ENCODE measurements at regions not wholly inside any gene's neighbourhood (a gene's known extent, or its start where the extent isn't known, plus 50 kb on each side); places are given as distances from the start of the nearest gene placed in this dataset.

GRCh38 chr10:23804125-23804524 lies 365.2 kb downstream of the OTUD1 start:
- no peaks in the 10 kb centered on the region for H4K20me1 ChIP-seq (ENCODE audit: insufficient read depth, low read depth, low read length)
- no peak for DNase-seq
- H3K9ac ChIP-seq (ENCODE audit: low read length): no peak overlapping the region
- H3K4me3 ChIP-seq (ENCODE audit: low read length): no peak overlapping the region
- H3K4me1 ChIP-seq (ENCODE audit: low read length): no peaks in the 10 kb centered on the region
- H3K27me3 ChIP-seq (ENCODE audit: low read length): no peaks in the 10 kb centered on the region
- H3K9me3 ChIP-seq (ENCODE audit: low read length): peaks cover 21% of the 10 kb centered on the region
- no peaks in the 10 kb centered on the region for H3K36me3 ChIP-seq (ENCODE audit: insufficient read depth, low read length)
- no peaks in the 10 kb centered on the region for H3K9me2 ChIP-seq (replicated peaks; ENCODE audit: insufficient read depth, low read length)
- H2AFZ ChIP-seq (ENCODE audit: low read length): no peak overlapping the region
- H3K4me2 ChIP-seq (ENCODE audit: low read depth, low read length, poor library complexity, severe bottlenecking): no peak overlapping the region
- H3K27ac ChIP-seq (ENCODE audit: low read length): no peak overlapping the region
- H3K79me2 ChIP-seq (ENCODE audit: low read length): no peaks in the 10 kb centered on the region

DNA sequence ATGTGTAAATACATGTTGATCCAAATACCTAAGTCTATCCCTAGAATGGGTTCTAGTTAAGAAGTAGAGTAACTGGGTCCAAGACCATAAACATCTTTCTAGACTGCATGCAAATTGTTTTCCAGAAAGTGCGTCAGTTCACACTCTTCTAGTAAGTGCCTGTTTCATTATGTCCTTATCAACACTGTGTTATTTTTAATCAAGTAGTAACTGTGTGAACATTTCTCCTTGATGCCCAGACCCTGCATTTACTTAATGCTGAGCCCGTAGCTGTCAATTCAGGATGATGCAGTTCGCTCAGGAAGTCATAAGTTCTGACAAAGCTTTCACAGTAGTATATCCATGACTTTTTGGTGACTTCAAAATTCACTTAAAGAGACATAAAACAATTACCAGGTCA lies 374.8 kb downstream of the OTUD1 start:
- no peaks in the 10 kb centered on the region for H4K20me1 ChIP-seq (ENCODE audit: insufficient read depth, low read depth, low read length)
- no peaks in the 10 kb centered on the region for H3K27me3 ChIP-seq (ENCODE audit: low read length)
- no peak overlapping the region for H3K4me2 ChIP-seq (ENCODE audit: low read depth, low read length, poor library complexity, severe bottlenecking)
- no peak overlapping the region for H3K27ac ChIP-seq (ENCODE audit: low read length)
- H3K4me1 ChIP-seq (ENCODE audit: low read length): no peaks in the 10 kb centered on the region
- H3K9me2 ChIP-seq (replicated peaks; ENCODE audit: insufficient read depth, low read length): no peaks in the 10 kb centered on the region
- H3K4me3 ChIP-seq (ENCODE audit: low read length): no peak overlapping the region
- no peak overlapping the region for H3K9ac ChIP-seq (ENCODE audit: low read length)
- no peaks in the 10 kb centered on the region for H3K36me3 ChIP-seq (ENCODE audit: insufficient read depth, low read length)
- H3K9me3 ChIP-seq (ENCODE audit: low read length): peaks cover 29% of the 10 kb centered on the region
- no peak for DNase-seq
- H3K79me2 ChIP-seq (ENCODE audit: low read length): no peaks in the 10 kb centered on the region
- no peak overlapping the region for H2AFZ ChIP-seq (ENCODE audit: low read length)

DNA sequence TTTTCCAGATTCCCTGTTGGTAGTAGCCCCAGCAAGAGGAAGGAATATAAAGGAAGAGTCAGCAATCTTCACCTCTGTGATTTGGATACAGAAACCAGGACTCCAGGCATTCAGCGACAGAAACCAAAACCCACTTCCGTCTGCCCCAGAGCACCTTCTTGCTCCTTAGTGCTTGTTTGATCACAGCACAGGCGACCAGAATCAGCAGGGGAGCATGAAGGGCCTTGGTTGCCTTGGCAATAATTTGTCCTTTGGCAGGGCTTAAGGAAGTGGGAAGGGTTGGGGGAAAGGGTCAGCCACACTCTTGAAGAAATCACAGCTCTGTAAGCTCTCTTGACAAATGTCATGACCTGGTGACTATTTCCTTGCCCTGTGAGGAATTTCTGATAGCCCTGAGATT lies 379.6 kb downstream of the OTUD1 start:
- Histone ChIP-seq H3K27me3 (ENCODE audit: low read length) (no peaks in the 10 kb centered on the region), H3K4me3 (ENCODE audit: low read length) (no peak overlapping the region), H3K9ac (ENCODE audit: low read length) (no peak overlapping the region), H2AFZ (ENCODE audit: low read length) (no peak overlapping the region), H4K20me1 (ENCODE audit: insufficient read depth, low read depth, low read length) (no peaks in the 10 kb centered on the region), H3K4me1 (ENCODE audit: low read length) (no peaks in the 10 kb centered on the region), H3K79me2 (ENCODE audit: low read length) (no peaks in the 10 kb centered on the region), H3K9me3 (ENCODE audit: low read length) (peaks cover 38% of the 10 kb centered on the region), H3K9me2 (replicated peaks; ENCODE audit: insufficient read depth, low read length) (no peaks in the 10 kb centered on the region), H3K36me3 (ENCODE audit: insufficient read depth, low read length) (no peaks in the 10 kb centered on the region), H3K27ac (ENCODE audit: low read length) (no peak overlapping the region), H3K4me2 (ENCODE audit: low read depth, low read length, poor library complexity, severe bottlenecking) (no peak overlapping the region)
- no peak for DNase-seq

GRCh38 chr10:23820792-23821191 lies 381.9 kb downstream of the OTUD1 start:
- Histone ChIP-seq H2AFZ (ENCODE audit: low read length) (no peak overlapping the region), H3K4me1 (ENCODE audit: low read length) (no peaks in the 10 kb centered on the region), H3K4me2 (ENCODE audit: low read depth, low read length, poor library complexity, severe bottlenecking) (no peak overlapping the region), H3K9me2 (replicated peaks; ENCODE audit: insufficient read depth, low read length) (no peaks in the 10 kb centered on the region), H4K20me1 (ENCODE audit: insufficient read depth, low read depth, low read length) (no peaks in the 10 kb centered on the region), H3K4me3 (ENCODE audit: low read length) (no peak overlapping the region), H3K27ac (ENCODE audit: low read length) (no peak overlapping the region), H3K27me3 (ENCODE audit: low read length) (no peaks in the 10 kb centered on the region), H3K9ac (ENCODE audit: low read length) (no peak overlapping the region), H3K36me3 (ENCODE audit: insufficient read depth, low read length) (no peaks in the 10 kb centered on the region), H3K9me3 (ENCODE audit: low read length) (peaks cover 39% of the 10 kb centered on the region), H3K79me2 (ENCODE audit: low read length) (no peaks in the 10 kb centered on the region)
- DNase-seq: no peak

DNA sequence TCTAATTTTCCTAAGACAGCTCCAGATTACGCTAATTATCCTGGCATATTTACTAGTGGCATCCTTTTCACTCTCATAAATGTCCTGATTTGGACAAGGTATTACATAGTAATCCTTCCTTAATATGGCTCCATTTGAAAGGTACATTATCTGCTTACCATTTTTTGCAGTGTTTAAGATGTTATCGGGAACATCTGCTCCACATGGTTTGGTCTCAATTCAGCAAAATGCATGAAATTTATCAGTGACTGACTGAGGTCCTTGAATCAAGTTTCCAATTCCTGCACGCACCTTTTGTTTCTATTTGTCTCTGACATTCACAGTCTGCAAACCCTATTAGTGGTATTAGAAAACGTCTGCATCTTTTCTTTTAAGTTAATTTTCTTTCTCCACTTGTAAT lies 384.1 kb upstream of the KIAA1217 start:
- DNase-seq: no peak
- Histone ChIP-seq H3K27me3 (ENCODE audit: low read length) (no peaks in the 10 kb centered on the region), H2AFZ (ENCODE audit: low read length) (no peak overlapping the region), H3K36me3 (ENCODE audit: insufficient read depth, low read length) (no peaks in the 10 kb centered on the region), H3K4me1 (ENCODE audit: low read length) (no peaks in the 10 kb centered on the region), H3K4me2 (ENCODE audit: low read depth, low read length, poor library complexity, severe bottlenecking) (no peak overlapping the region), H4K20me1 (ENCODE audit: insufficient read depth, low read depth, low read length) (no peaks in the 10 kb centered on the region), H3K79me2 (ENCODE audit: low read length) (no peaks in the 10 kb centered on the region), H3K4me3 (ENCODE audit: low read length) (no peak overlapping the region), H3K27ac (ENCODE audit: low read length) (no peak overlapping the region), H3K9ac (ENCODE audit: low read length) (no peak overlapping the region), H3K9me2 (replicated peaks; ENCODE audit: insufficient read depth, low read length) (no peaks in the 10 kb centered on the region), H3K9me3 (ENCODE audit: low read length) (peaks cover 41% of the 10 kb centered on the region)

- no peak overlapping the region for H3K9ac ChIP-seq (ENCODE audit: low read length)
- H3K79me2 ChIP-seq (ENCODE audit: low read length): no peaks in the 10 kb centered on the region
- H3K4me3 ChIP-seq (ENCODE audit: low read length): no peak overlapping the region
- no peak overlapping the region for H3K27ac ChIP-seq (ENCODE audit: low read length)
- H3K27me3 ChIP-seq (ENCODE audit: low read length): no peaks in the 10 kb centered on the region
- H3K4me1 ChIP-seq (ENCODE audit: low read length): no peaks in the 10 kb centered on the region
- H3K9me2 ChIP-seq (replicated peaks; ENCODE audit: insufficient read depth, low read length): no peaks in the 10 kb centered on the region
- H4K20me1 ChIP-seq (ENCODE audit: insufficient read depth, low read depth, low read length): no peaks in the 10 kb centered on the region
- DNase-seq: peak; percentile 41
- H3K9me3 ChIP-seq (ENCODE audit: low read length): peaks cover 46% of the 10 kb centered on the region
- no peak overlapping the region for H3K4me2 ChIP-seq (ENCODE audit: low read depth, low read length, poor library complexity, severe bottlenecking)
- H3K36me3 ChIP-seq (ENCODE audit: insufficient read depth, low read length): no peaks in the 10 kb centered on the region
- H2AFZ ChIP-seq (ENCODE audit: low read length): no peak overlapping the region
These were observed 382.5 kb upstream of the KIAA1217 start for GRCh38 chr10:23826421-23826820.

DNA sequence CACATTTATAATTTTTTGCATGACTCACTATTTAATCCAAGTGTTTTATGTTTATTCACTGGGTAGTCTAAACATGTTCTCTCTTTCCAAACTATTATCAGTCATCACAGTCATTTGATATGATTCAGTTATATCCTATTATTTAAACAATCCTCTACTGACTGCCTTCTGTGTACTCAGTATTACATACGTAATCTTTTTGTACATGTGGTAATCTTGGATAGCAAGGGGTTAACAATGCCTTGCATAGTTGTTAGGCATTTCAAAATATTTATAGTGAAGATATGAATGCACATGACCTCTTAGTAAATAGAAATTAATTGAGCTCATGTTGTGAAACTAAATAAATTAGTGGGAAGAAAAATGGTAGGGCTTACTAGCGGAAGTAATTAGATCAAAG lies 379.4 kb upstream of the KIAA1217 start:
- no peaks in the 10 kb centered on the region for H3K79me2 ChIP-seq (ENCODE audit: low read length)
- H3K27ac ChIP-seq (ENCODE audit: low read length): no peak overlapping the region
- H3K9ac ChIP-seq (ENCODE audit: low read length): no peak overlapping the region
- H3K9me3 ChIP-seq (ENCODE audit: low read length): peaks cover 33% of the 10 kb centered on the region
- H3K4me3 ChIP-seq (ENCODE audit: low read length): no peak overlapping the region
- H3K4me2 ChIP-seq (ENCODE audit: low read depth, low read length, poor library complexity, severe bottlenecking): no peak overlapping the region
- no peaks in the 10 kb centered on the region for H3K4me1 ChIP-seq (ENCODE audit: low read length)
- no peaks in the 10 kb centered on the region for H3K36me3 ChIP-seq (ENCODE audit: insufficient read depth, low read length)
- H3K9me2 ChIP-seq (replicated peaks; ENCODE audit: insufficient read depth, low read length): no peaks in the 10 kb centered on the region
- no peaks in the 10 kb centered on the region for H3K27me3 ChIP-seq (ENCODE audit: low read length)
- DNase-seq: no peak
- H4K20me1 ChIP-seq (ENCODE audit: insufficient read depth, low read depth, low read length): no peaks in the 10 kb centered on the region
- no peak overlapping the region for H2AFZ ChIP-seq (ENCODE audit: low read length)

GRCh38 chr10:23834091-23834490 lies 374.8 kb upstream of the KIAA1217 start:
- H3K4me3 ChIP-seq (ENCODE audit: low read length): no peak overlapping the region
- H3K4me1 ChIP-seq (ENCODE audit: low read length): no peaks in the 10 kb centered on the region
- H3K4me2 ChIP-seq (ENCODE audit: low read depth, low read length, poor library complexity, severe bottlenecking): no peak overlapping the region
- H3K79me2 ChIP-seq (ENCODE audit: low read length): no peaks in the 10 kb centered on the region
- H3K27me3 ChIP-seq (ENCODE audit: low read length): no peaks in the 10 kb centered on the region
- no peak for DNase-seq
- H3K36me3 ChIP-seq (ENCODE audit: insufficient read depth, low read length): no peaks in the 10 kb centered on the region
- H3K27ac ChIP-seq (ENCODE audit: low read length): no peak overlapping the region
- peaks cover 33% of the 10 kb centered on the region; the same call in 1 of the 2 replicates for H3K9me3 ChIP-seq (ENCODE audit: low read length)
- no peak overlapping the region for H3K9ac ChIP-seq (ENCODE audit: low read length)
- no peaks in the 10 kb centered on the region for H3K9me2 ChIP-seq (replicated peaks; ENCODE audit: insufficient read depth, low read length)
- no peak overlapping the region for H2AFZ ChIP-seq (ENCODE audit: low read length)
- no peaks in the 10 kb centered on the region for H4K20me1 ChIP-seq (ENCODE audit: insufficient read depth, low read depth, low read length)

- no peak overlapping the region for H3K27ac ChIP-seq (ENCODE audit: low read length)
- no peak overlapping the region for H2AFZ ChIP-seq (ENCODE audit: low read length)
- no peaks in the 10 kb centered on the region for H3K36me3 ChIP-seq (ENCODE audit: insufficient read depth, low read length)
- no peak overlapping the region for H3K9ac ChIP-seq (ENCODE audit: low read length)
- peaks cover 5% of the 10 kb centered on the region; the same call in 1 of the 2 replicates for H3K9me3 ChIP-seq (ENCODE audit: low read length)
- H3K4me2 ChIP-seq (ENCODE audit: low read depth, low read length, poor library complexity, severe bottlenecking): no peak overlapping the region
- H4K20me1 ChIP-seq (ENCODE audit: insufficient read depth, low read depth, low read length): no peaks in the 10 kb centered on the region
- no peak for DNase-seq
- no peaks in the 10 kb centered on the region for H3K9me2 ChIP-seq (replicated peaks; ENCODE audit: insufficient read depth, low read length)
- no peaks in the 10 kb centered on the region for H3K79me2 ChIP-seq (ENCODE audit: low read length)
- H3K4me1 ChIP-seq (ENCODE audit: low read length): no peaks in the 10 kb centered on the region
- H3K27me3 ChIP-seq (ENCODE audit: low read length): no peaks in the 10 kb centered on the region
- no peak overlapping the region for H3K4me3 ChIP-seq (ENCODE audit: low read length)
These were observed 358.3 kb upstream of the KIAA1217 start for GRCh38 chr10:23850631-23851030.

Measured in Karpas-422 (cell line).